HG02763 (cell line): ENCODE measurements at regions not wholly inside any gene's neighbourhood (a gene's known extent, or its start where the extent isn't known, plus 50 kb on each side); places are given as distances from the start of the nearest gene placed in this dataset.
"Not testable (repeated sequence)": the region's sequence is repeated elsewhere in the genome, so short reads cannot be mapped to it uniquely, and the experiment has no call there.

Experiments
- ATAC-seq: cut with Tn5 transposase; IDR thresholded peaks from one replicate; pipeline ENCODE4 v1.9.1; 2021; ENCODE audit warnings: mild to moderate bottlenecking, moderate library complexity; ENCODE audit not compliant: unreplicated experiment

DNA sequence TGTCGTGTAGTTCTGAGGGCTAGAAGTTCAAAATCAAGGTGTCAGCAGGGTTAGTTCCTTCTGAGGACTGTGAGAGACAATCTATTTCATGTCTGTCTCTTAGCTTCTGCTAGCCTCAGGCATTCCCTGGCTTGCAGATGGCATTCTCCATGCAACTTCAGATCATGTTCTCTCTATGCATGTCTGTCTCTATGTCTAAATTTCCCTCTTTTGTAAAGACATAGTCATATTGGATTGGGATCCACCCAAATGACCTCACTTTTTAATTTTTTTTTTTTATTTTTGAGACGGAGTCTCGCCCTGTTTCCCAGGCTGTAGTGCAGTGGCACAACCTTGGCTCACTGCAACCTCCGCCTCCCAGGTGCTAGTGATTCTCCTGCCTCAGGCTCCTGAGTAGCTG, 104.6 kb downstream of the RAP2B start:
- ATAC-seq, result no peak

DNA sequence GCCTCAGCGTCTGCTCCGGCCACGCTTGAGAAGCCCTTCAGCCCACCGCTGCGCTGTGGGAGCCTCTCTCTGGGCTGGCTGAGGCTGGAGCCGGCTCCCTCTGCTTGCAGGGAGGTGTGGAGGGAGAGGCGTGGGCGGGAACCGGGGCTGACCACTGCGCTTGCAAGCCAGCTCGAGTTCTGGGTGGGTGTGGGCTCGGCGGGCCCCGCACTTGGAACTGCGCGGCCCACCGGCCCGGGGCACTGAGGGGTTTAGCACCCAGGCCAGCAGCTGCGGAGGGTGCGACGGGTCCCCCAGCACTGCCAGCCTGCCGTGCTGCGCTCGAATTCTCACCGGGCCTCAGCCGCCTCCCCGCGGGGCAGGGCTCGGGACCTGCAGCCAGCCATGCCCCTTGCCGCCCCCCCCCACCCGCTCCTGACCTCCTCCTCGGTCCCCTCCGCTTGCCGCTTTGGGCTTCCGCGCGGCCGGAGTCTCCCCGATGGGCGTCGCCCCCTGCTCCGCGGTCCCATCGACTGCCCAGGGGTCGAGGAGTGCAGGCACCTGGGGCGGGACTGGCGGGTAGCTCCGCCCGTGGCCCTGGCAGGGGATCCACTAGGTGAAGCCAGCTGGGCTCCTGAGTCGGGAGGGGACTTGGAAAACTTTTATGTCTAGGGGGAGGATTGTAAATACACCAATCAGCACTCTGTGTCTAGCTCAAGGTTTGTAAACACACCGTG, 106.7 kb downstream of the RAP2B start:
- no peak for ATAC-seq

DNA sequence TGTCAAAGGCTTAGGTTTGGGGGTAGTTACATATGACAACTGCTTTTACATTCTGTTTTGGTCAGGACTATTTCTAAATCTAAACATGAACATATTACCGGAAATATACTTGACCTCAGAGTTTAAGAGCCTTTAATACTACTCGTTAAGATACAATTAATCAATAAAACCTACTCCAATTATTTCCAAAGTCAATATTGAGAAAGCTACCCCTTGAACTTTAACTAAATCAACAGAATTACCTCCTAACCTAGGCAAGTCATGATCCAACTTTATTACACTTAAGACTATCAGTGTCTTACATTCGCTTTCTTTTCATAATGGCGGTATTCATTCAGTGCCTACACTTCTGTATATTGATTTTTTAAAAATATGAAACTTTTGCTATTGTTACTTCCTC, 107.7 kb downstream of the RAP2B start:
- ATAC-seq, result no peak

DNA sequence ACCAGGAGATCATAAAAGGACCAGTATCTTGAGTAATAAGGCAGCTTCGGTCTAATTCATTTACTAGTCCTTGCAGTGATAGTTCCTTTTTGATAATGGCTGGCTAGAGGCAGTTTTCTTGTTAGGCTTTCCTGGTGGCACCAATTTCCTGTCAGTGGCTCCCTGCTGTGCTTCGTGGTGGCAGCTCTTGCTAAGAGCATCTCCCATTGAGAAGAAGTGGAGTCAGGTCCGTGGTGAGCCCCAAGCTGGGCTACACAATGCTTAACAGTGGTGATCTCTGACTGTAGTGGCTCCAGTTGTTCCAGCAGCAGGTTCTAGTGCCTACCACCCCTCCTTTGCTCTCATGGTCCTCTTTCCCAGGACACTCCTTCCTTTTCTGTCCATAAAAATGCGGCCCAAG, 111.2 kb downstream of the RAP2B start:
- no peak for ATAC-seq

DNA sequence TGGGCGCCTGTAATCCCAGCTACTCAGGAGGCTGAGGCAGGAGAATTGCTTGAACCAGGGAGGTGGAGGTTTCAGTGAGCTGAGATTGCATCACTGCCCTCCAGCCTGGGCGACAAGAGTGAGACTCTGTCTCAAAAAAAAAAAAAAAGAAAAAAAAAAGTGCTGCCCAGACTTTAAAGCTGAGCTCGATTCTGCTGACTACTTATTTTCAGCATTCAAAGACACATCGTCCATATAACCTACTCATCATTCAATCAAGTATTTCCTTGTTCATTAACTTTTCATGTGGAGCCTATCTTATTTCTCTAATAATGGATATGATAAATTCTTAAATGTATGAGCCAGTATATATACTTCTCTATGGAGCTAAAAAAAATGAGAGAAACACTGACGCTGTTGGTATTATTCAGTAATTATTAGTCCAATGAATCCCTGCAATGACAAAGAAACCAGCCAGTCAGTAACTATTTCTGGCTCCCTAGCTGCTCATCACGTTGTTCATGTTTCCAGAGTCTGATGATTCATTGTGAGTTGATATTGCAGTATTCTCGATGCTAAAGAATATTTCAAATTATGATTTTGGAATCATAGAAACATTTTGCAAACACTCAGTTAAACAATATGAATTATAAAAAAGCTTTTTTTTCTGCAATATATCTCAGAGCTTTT, 111.9 kb downstream of the RAP2B start:
- no peak for ATAC-seq

DNA sequence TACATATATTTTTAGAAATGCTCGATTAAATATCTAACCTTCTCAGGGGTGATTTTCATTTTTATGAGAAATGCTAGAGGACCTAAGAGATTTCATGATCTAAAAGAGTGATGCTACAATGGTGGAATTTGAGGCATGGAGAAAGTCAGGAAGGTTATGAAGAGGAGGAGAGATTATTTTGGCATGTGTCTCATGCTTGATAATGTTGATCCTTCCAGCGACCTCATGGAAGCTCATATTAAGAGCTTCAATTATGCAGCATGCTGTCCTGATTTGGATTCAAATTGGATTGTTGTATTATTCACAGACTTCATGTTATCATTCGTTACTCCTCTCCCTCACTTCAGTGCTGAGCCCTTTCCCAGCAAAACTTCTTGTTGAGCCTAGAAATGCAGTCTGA, 112.5 kb downstream of the RAP2B start:
- ATAC-seq, result no peak

DNA sequence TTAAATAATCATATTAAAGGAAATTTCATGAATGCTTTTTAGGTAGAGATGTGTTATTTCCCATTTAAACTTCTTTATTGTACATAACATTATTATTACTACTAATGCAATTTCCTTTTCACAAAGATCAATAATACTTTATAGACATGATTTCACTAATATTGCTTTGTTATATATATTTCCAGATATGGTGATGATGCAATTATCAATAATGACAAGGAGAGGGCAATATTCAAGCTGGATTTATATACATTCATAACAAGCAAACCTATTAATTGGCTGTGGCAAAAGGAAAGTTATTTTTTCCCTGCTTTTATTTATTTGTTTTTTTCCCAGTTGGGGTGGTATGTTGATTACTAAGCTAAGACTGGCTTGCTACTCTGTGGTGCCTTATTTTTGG, 113.5 kb downstream of the RAP2B start:
- no peak for ATAC-seq

DNA sequence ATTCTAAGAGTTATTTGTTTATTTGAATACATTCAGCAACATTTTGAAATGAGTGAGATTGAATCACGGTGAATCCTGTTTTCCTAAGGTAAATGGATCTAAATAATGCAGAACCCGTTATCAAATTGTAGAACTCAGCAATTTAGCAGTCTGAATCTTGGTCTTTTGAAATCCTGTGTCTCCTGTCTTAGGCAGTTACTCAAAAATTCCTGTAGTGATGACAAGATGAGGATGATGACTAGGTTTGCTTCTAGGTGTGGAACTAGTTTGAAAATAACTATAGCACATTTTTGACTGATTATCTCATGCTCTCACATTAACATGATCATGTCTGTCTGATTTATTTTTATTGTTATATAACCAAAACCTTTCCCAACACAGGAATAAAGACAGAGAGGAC, 115.0 kb downstream of the RAP2B start:
- no peak for ATAC-seq

DNA sequence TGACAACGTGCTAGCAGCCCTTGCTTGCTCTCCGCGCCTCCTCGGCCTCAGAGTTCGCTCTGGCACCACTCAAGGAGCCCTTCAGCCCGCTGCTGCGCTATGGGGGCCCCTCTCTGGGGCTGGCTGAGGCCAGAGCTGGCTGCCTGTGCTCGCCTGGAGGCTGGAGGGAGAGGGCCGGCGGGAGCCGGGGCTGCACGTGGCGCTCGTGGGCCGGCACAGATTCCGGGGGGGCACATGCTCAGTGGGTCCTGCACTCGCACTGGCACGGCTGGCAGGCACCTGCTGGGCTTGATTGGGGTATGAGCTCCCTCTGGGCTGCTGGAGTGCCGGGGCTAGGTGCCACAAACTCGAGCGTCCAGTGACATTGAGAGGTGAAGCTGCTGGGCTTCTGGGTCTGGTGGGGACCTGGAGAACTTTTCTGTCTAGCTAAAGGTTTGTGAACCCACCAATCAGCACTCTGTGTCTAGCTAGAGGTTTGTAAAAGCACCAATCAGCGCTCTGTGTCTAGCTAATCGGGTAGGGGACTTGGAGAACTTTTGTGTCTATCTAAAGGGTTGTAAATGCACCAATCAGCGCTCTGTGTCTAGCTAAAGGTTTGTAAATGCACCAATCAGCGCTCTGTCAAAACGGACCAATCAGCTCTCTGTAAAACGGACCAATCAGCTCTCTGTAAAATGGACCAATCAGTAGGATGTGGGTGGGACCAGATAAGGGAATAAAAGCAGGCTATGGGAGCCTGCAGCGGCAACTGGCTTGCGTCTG, 119.4 kb downstream of the RAP2B start:
- not testable (repeated sequence) for ATAC-seq

DNA sequence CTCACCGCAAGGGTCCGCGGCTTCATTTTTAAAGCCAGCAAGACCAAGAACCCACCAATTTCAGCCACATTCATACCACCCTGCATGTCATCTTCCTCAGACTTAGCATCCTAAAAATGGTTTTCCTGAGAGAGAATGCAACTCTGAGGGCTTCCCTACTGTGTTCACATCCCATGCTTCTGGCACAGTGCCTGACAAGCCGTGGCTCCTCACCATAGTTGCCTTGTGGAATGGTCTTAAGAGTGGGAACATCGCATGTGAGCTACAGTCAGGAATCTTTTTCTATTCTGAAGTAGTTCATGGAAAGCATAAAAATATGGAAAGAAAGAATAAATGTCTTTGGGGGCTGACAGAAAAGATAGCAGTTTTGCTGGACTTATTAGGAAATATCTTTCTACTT, 120.3 kb downstream of the RAP2B start:
- no peak for ATAC-seq

DNA sequence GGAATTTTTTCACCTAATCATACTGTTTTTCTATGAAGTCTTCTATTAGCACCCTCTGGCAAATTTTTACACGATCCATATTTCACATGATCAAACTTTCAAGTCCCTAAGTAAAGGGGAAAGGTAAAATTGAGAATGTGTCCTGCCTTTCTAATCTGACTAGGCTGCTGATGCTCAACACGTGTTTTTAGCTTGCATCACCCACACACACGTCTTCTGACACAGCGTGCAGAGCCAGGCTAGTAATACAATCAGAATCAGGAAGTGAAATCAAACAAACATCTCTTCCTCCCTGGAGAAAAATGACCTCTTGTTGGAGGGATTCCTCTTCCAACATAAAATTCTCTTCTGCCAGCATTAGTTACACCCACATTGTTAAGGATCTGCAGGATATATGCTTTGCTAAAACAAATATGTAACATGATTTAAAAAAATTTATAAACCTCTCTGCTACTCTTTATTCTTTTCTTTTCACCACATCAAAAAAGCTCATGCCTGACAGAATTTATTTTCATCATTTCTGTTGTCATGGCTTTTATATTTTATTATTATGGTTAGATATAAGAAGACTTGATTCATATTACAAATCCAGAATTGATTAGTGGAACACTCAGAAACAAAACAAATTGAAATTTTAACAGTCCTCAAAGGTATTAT, 122.4 kb downstream of the RAP2B start:
- peak; percentile 75 for ATAC-seq

DNA sequence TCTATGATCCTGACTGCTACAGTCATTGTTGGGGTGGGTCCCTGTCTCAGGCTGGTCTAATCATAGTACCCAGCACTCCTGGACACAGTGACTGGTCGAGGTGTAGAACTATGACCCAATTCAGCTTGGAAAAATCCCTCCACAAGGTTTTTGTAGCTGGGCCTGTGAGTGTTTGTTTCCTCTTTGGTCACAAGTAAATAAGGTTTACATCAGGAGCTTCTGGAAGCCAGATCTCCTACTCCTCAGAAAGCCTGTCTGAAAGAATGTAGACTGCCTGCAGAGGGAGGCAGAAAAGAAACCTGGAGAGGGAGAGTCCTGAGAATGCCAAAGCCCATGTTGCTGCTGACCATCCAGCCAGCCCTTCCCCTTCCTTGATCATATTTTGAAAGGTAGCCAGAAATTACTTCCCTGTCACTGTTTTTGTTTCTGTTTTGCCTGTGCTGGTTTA, 123.2 kb downstream of the RAP2B start:
- ATAC-seq, result no peak

DNA sequence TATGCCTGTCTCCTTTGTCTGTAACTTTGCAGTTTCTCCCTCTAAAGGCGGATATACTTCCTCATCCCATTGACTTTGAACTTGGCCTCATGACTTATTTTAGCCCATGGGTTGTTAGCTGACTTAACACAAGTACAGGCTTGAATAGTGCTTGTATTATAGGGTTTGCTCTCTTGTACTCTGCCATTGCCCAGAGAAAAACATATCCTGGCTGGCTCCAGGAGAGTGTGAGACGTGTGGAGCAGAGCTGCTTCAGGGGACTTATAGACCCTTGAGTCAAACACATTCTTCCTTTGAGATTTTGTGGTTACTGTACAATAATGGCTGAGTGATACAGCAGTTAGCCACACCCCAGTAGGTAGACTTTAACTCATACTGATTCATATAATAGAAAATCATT, 124.0 kb downstream of the RAP2B start:
- ATAC-seq, result no peak

DNA sequence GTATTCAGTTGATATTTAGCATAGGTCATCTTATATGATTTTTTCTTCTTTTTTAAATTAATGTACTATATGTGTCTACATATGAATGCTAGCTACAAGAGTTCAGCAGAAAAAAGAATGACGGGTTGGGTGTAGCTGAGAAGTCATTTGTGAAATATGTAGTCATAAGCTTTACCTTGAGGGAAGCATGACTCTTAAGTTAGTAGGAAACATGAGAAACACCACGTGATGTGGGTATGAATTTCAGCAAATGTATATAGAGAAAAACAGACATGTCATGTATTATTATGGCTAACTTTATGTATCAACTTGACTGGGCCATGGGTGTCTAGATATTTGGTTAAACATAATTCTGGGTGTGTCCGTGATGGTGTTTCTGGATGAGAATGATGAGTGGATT, 125.0 kb downstream of the RAP2B start:
- ATAC-seq, result no peak

DNA sequence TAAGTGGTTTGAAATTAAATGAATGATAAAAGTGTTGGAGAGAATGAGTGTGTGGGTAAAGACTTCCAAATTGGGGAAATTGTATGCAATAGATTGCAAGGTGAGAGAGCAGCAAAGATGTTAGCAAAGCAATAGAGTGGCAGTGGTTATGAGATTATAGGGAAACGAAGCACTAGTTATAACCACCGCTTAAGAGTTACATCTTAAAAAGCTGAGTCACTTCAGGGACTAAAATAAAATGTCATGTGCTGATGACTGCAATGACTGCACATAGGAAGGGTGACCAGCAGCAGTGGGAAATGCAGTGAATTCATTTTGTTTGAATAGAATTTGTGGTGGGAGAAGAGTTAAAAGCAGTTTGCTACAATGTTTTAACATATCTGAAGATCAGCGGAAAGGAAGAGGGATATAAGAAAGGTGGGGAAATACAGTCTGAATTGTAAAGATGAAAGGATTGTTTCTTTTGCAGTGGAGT, 127.3 kb downstream of the RAP2B start:
- no peak for ATAC-seq

DNA sequence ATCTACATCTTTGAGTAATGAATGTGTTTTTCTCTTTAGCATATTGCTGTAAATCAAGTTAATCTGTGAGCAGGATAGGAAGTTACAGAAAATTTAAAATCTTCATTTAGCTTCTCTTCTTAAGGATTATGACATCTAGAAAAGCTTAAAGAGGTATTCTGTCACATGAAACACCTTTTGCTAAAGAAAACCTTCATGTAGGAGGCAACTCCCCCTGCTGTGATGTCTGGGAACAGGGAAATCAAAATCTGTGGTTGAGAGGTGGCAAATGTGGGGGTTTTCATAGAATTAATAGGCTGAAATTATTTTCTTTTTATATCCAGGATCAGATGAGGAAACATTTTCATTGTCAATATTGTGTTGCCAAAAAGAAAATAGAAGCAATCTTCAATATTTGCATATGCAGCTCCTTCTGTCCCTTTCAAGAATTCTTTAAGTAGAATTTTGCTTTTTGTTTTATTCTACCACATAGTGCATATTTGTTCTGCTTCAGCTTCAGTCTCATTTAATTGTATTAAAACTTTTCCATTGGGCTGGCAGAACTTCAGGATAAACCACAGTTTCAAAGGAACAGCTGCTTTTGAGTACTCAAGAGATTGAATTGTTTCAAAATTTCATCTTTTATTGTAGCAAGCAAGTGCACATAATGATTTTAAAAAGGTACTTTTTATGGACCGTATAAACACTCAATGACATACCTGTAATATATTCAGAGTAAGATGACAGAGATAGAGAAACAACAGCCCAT, 128.4 kb downstream of the RAP2B start:
- no peak for ATAC-seq

DNA sequence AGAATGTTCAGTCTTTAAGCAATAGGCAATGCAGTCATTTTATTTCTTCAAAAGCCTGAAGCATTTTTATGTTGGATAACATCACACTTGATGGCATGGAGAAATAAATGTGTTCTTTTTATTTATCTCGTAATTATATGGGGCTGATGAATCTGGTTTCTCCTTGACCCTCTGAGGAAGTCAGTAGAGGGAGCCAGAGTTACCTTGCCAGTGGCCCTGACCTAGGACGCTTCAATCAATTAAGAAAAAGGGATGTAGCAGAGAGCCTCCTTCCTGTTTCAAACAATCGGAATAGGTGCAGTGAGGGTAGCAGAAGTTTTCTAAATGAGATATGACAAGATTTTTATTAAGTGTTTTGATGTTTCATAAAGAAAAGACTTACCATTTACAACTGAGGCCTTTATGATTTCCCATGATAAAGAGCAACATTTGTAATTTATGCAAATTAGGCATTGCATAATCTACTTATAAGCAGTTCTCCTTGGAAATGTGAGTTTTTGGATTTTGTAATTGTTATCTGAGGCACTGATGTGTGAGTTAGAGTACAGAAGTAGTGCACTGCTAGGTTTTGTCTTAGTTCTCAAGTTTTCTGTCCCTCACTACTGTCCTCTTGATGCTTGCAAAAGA, 129.1 kb downstream of the RAP2B start:
- ATAC-seq, result no peak

DNA sequence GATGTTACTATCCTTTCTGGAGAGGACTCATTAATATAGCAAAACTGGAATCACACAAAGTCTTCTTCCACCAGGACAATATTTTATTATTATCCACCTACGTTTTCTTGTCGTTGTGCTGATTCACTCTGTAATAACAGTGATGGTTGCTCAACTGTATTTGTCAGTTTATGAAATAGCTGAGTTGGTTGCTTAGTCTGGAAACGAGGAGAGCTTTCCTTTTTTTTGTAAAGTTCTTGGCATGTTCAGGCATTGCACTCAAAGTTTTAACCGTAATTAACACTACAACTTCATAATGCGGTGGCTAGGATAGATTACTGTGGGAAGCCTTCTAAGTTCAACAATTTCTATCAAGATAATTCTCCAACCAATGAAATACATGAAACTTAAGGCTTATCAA, 131.2 kb downstream of the RAP2B start:
- ATAC-seq, result no peak

DNA sequence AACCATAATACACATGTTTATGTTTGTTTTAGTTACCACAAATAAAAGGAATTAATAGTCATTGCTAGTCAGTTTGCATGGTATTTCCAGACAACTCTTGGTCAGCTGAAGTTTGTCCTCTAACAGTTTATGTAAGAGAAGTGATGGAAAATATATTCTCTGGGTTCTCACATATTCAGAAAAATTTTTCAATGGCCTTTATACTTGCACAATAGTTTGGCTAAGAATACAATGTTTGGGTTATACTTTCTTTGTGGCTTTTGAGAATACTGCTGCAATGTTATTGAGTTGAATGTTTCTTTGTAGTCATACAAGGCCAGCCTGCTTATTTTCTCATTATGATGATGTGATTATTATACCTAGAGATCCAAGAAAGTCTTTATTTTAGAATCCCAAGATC, 133.9 kb downstream of the RAP2B start:
- no peak for ATAC-seq

DNA sequence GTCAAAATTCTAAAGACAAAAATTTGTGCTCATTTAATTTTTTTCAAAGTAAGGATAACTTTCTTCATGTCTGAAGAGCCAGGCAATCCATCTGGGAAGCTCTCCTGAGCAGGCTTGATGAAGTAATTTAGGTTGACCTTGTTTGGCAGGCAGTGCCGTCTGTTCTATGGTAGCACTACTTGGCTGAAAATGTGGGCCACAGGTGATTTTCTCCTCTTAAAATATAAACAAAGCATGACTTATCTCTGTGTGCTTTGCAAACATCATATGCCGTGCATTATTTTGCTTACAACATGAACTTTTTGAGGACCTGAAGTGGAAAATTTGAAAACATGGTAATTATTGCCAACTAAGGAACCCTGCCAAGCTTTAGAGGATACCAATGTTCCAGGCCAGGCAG, 143.2 kb downstream of the RAP2B start:
- ATAC-seq, result no peak
